Aorta (tissue), 5 donors: ENCODE measurements at regions not wholly inside any gene's neighbourhood (a gene's known extent, or its start where the extent isn't known, plus 50 kb on each side); places are given as distances from the start of the nearest gene placed in this dataset.

ENCODE experiments used
- ATAC-seq: fragments of 200-7000 bp; cut with Tn5 transposase; one replicate; pipeline ENCODE4 v1.9.1; 2022; ENCODE audit warnings: moderate library complexity; ENCODE audit not compliant: low FRiP score
- DNase-seq, 2 donors: peaks; one replicate each; pipeline ENCODE4 v3.0.0-alpha.2; 2020
- H3K27ac ChIP-seq, 2 donors: one replicate each; pipeline ENCODE4 v1.5.1; 2013; ENCODE audit warnings: low read length in 2 of 2, mild to moderate bottlenecking in 2 of 2, moderate library complexity in 2 of 2, control low read depth in 1 of 2, inconsistent platforms in 1 of 2, low read depth in 1 of 2
- H3K27me3 ChIP-seq, 2 donors: one replicate each; pipeline ENCODE4 v1.6.1; 2013; ENCODE audit warnings: control low read depth in 1 of 2, low read length in 1 of 2, mild to moderate bottlenecking in 1 of 2, moderate library complexity in 1 of 2; ENCODE audit not compliant: insufficient read depth in 2 of 2, control insufficient read depth in 1 of 2
- H3K36me3 ChIP-seq, 2 donors: one replicate each; pipeline ENCODE4 v1.6.1; 2013; ENCODE audit warnings: control low read depth in 1 of 2, low read length in 1 of 2, mild to moderate bottlenecking in 1 of 2; ENCODE audit not compliant: insufficient read depth in 2 of 2, control insufficient read depth in 1 of 2
- H3K4me1 ChIP-seq, 2 donors: one replicate each; pipeline ENCODE4 v1.6.1; 2013; ENCODE audit warnings: low read length in 2 of 2, control low read depth in 1 of 2, mild to moderate bottlenecking in 1 of 2, moderate library complexity in 1 of 2; ENCODE audit not compliant: insufficient read depth in 2 of 2, control insufficient read depth in 1 of 2
- H3K4me3 ChIP-seq, 2 donors: one replicate each; pipeline ENCODE4 v1.5.1; 2013; ENCODE audit warnings: low read length in 2 of 2, control low read depth in 1 of 2, mild to moderate bottlenecking in 1 of 2
- H3K9me3 ChIP-seq: one replicate; pipeline ENCODE4 v1.6.1; 2013; ENCODE audit warnings: mild to moderate bottlenecking, low read length; ENCODE audit not compliant: control insufficient read depth
- WGBS, 2 donors: extraction: QIAGEN DNeasy Blood & Tissue Kit; methylation state at CpG; one replicate each; pipeline ENCODE4 v1.1.7; 2013; 5-methylcytosine and 5-hydroxymethylcytosine counted together
- intact Hi-C, 2 donors: fragments of 100-400 bp; cut with DNase I; formaldehyde crosslinking; loops; one replicate each; pipeline versions ENCODE4 v1.14.2 to v1.15.0; 2022
- donor health status: healthy with polysubstance abuse.
- donor health status: Bipolar disorder and iron deficiency.
- donor health status: DM: no; HTN: no; CAD: no.
- donor health status: DM: no; HTN: no; CAD: no.
- donor health status: DM: yes; HTN: yes; CAD: no.

- H3K4me3 ChIP-seq: no peak overlapping the region
- intact Hi-C loops: no loop called here
- 56 to 61% methylated on average over 1 of the region's 1 CpG for WGBS, 2 donors
- H3K27me3 ChIP-seq: no peaks in the 10 kb centered on the region
- H3K9me3 ChIP-seq: no peaks in the 10 kb centered on the region
- DNase-seq: no peak
- H3K4me1 ChIP-seq: no peaks in the 10 kb centered on the region
- ATAC-seq: no peak
- H3K27ac ChIP-seq: no peak overlapping the region
- H3K36me3 ChIP-seq: no peaks in the 10 kb centered on the region
These were observed 602.5 kb upstream of the SALL1 start for GRCh38 chr16:51753467-51754127.

DNA sequence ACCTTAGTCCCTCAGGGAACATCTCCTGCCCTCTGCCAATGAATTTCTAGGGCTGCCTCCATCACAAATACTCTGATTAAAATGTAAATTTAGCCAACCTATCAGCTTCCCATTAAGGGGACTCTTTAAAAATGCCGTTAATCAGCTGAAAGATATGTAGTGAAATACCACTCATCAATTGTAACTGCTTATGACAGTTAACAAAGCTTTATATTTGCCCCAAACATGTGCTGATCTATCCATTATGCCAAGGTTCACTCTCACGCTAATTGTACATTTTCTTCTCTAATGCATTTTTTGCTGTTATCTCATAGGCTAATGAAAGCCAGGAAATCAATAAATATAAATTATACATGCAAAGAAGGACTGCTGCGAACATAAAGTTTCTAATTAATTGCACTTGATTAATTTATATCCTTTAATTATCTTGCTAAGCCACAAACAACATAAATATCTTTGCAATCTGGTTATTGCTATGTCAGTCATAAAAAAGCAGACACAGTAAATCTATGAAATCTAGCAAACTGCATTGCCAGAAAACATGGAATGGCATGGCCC, 601.4 kb upstream of the SALL1 start:
- peaks cover 2% of the 10 kb centered on the region for H3K9me3 ChIP-seq
- intact Hi-C loops: no loop called here
- H3K4me3 ChIP-seq: no peak overlapping the region
- H3K36me3 ChIP-seq: no peaks in the 10 kb centered on the region
- no peaks in the 10 kb centered on the region for H3K27me3 ChIP-seq
- DNase-seq (no peak), ATAC-seq (no peak)
- 92 to 93% methylated on average over 3 of the region's 3 CpGs for WGBS, 2 donors
- H3K27ac ChIP-seq: no peak overlapping the region
- no peaks in the 10 kb centered on the region for H3K4me1 ChIP-seq

DNA sequence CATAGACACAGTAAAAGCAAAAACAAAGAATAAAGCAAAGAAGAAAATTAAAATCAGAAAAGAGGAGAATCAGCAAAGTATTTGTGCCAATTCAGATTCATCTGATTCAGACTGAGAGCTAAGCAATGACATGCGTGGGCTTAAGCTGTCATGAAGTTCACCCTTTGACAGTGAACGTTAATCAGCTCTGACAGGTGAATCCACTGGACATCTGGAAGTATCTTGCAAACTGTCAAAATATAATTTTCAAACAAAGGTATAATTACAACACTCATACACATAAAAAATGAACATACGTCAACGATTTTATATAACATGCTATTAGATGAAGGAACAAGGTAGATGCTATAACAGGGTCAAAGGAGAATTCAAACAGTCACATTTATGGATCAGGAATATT, 596.3 kb upstream of the SALL1 start:
- H3K27ac ChIP-seq: no peak overlapping the region
- H3K4me1 ChIP-seq: no peaks in the 10 kb centered on the region
- no peak overlapping the region for H3K4me3 ChIP-seq
- intact Hi-C loops: no loop called here
- DNase-seq: no peak
- ATAC-seq: no peak
- H3K9me3 ChIP-seq: peaks cover 2% of the 10 kb centered on the region
- no peaks in the 10 kb centered on the region for H3K36me3 ChIP-seq
- no peaks in the 10 kb centered on the region for H3K27me3 ChIP-seq
- 77 to 83% methylated on average over 4 of the region's 4 CpGs for WGBS, 2 donors

DNA sequence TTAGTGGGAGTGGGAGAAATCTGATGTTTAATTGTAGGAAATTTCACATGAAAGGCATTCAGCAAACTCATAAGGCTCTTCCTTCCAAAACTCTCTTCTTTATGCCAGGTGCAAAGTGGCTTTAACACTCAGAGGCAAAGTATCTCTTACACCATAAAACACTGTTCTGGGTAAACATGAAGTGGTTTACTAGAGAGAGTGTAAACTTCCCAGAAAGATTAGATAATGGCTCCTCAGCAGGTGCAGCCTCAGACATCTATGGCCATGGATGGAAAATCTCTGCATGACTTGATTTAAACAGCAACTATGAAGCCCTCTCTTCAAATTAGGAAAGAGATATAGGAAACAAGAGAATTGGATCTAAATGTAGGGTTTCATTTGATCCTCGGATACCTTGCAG, 583.1 kb upstream of the SALL1 start:
- no peak for ATAC-seq

GRCh38 chr16:51733181-51733580, 582.1 kb upstream of the SALL1 start:
- 84 to 94% methylated on average over 2 of the region's 2 CpGs for WGBS, 2 donors
- ATAC-seq: no peak

More for the DNA sequence above, 583.1 kb upstream of the SALL1 start:
- H3K4me3 ChIP-seq: no peak overlapping the region
- no peak for DNase-seq
- H3K27me3 ChIP-seq: no peaks in the 10 kb centered on the region
- H3K9me3 ChIP-seq: peaks cover 1% of the 10 kb centered on the region
- no peaks in the 10 kb centered on the region for H3K36me3 ChIP-seq
- WGBS, 2 donors: 53 to 61% methylated on average over 1 of the region's 1 CpG
- intact Hi-C loops: no loop called here
- H3K27ac ChIP-seq: no peak overlapping the region
- H3K4me1 ChIP-seq: no peaks in the 10 kb centered on the region

DNA sequence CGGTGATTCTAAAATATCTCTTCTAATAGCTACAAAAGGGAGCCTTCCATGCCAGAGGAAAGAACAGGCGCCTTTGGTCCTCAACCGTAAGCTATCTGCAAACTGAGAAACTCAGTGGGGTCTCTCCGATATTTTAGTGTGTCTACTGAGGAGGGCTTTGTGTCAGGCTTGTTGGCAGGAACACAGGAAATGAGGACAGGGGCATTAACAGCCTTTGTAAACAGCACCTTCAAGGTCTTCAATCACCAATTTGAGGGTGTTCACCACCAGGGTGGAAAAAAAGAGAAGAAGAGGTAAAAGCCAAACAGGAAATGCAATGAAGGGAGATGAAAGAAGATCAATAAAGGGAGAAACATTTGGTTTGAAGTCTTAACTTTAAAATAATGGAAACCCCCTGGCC, 580.1 kb upstream of the SALL1 start:
- intact Hi-C loops: no loop called here
- peaks cover 1% of the 10 kb centered on the region for H3K9me3 ChIP-seq
- H3K36me3 ChIP-seq: no peaks in the 10 kb centered on the region
- ATAC-seq (no peak), DNase-seq (no peak)
- no peak overlapping the region for H3K4me3 ChIP-seq
- no peak overlapping the region for H3K27ac ChIP-seq
- H3K27me3 ChIP-seq: no peaks in the 10 kb centered on the region
- no peaks in the 10 kb centered on the region for H3K4me1 ChIP-seq
- WGBS, 2 donors: 29 to 43% methylated on average over 4 of the region's 4 CpGs

More at GRCh38 chr16:51733181-51733580, 582.1 kb upstream of the SALL1 start:
- Histone ChIP-seq H3K4me1 (no peaks in the 10 kb centered on the region), H3K27ac (no peak overlapping the region), H3K9me3 (peaks cover 1% of the 10 kb centered on the region), H3K36me3 (no peaks in the 10 kb centered on the region), H3K27me3 (no peaks in the 10 kb centered on the region), H3K4me3 (no peak overlapping the region)
- intact Hi-C loops: no loop called here
- DNase-seq: no peak

DNA sequence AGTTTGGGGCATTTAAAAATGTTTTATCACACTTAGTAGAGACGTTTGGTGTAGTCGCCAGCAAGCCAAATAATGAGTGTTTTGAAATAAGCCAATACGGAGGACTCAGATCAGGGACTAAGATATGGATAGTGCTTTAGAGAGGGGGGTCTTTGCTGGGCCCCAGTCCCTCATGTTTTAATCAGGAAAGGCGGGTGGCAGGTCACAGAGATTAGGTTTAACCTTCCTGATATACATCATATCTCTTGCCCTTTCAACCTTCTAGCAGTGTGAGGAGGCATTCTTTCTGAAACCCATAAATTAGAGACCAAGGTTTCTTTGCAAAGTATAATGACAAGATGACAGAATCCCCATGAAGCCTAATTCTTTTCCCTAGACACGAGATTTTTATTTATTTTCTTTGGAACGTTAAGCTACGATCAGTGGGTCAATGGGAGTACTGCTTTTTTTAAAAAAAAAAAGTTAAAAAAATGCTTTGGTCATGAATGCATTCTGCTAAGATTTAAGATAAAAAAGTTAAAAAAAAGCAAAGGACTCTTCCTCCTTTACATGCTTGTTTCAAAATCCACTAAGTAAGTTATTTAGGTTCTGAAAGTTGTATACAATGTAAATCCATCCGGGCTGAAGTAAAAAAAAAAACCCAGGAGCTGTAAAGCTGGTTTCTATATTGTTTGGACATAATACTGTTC, 572.1 kb upstream of the SALL1 start:
- no peaks in the 10 kb centered on the region for H3K27me3 ChIP-seq
- peaks cover 2% of the 10 kb centered on the region for H3K9me3 ChIP-seq
- no peak for ATAC-seq
- no peaks in the 10 kb centered on the region for H3K4me1 ChIP-seq
- H3K4me3 ChIP-seq: no peak overlapping the region
- H3K36me3 ChIP-seq: no peaks in the 10 kb centered on the region
- intact Hi-C loops: no loop called here
- DNase-seq: no peak
- H3K27ac ChIP-seq: no peak overlapping the region
- WGBS, 2 donors: 6 to 8% methylated on average over 8 of the region's 8 CpGs

DNA sequence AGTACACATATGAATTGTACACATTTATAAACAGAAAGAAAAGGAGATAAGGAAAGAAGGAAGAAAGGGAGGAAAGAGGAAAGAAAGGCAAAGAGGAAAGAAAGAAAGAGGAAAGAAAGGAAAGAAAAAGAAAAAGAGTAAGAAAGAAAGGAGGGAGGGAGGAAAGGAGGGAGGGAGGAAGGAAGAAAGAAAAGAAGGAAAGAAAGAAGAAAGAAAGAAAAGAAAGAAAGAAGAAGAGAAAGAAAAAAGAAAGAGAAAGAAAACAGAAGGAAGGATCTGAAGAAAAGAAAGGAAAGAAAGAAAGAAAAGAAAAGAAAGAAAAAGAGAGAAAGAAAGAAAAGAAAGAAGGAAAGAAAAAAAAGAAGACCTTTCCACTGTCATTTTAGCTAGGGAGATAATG, 571.4 kb upstream of the SALL1 start:
- Histone ChIP-seq H3K36me3 (no peaks in the 10 kb centered on the region), H3K9me3 (peaks cover 2% of the 10 kb centered on the region), H3K27ac (no peak overlapping the region), H3K4me3 (no peak overlapping the region), H3K27me3 (no peaks in the 10 kb centered on the region), H3K4me1 (no peaks in the 10 kb centered on the region)
- no peak for DNase-seq
- ATAC-seq: no peak
- intact Hi-C loops: no loop called here

DNA sequence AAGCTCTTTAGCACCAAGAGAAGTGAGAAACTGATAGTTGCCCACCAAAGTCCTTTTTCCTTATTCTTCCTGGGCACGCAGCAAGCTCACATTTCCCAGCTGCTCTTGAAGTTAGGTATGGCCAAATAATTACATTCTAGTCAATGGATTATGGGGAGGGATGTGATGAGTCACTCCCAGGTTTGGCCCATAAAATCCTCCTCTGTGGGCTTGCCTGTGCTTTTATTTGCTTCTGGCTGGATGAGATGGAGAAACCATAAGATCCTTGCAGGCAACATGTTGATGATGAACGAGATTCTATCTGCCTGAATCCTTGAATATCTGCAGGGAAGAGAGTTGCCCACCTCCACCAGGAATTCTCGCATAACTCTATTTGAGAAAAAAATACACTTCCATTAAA, 568.3 kb upstream of the SALL1 start:
- intact Hi-C loops: no loop called here
- H3K9me3 ChIP-seq: peaks cover 5% of the 10 kb centered on the region
- H3K36me3 ChIP-seq: no peaks in the 10 kb centered on the region
- 80 to 91% methylated on average over 3 of the region's 3 CpGs for WGBS, 2 donors
- ATAC-seq: no peak
- DNase-seq: no peak
- no peaks in the 10 kb centered on the region for H3K4me1 ChIP-seq
- H3K27me3 ChIP-seq: no peaks in the 10 kb centered on the region
- H3K4me3 ChIP-seq: no peak overlapping the region
- no peak overlapping the region for H3K27ac ChIP-seq
